Kasumi-1 (cell line): ENCODE measurements at regions not wholly inside any gene's neighbourhood (a gene's known extent, or its start where the extent isn't known, plus 50 kb on each side); places are given as distances from the start of the nearest gene placed in this dataset.
"Not testable (repeated sequence)": the region's sequence is repeated elsewhere in the genome, so short reads cannot be mapped to it uniquely, and the experiment has no call there.

Source experiments
- DNase-seq, 2 experiments: peaks; one replicate each; lab custom pipeline; 2025; lab: John Stamatoyannopoulos, UW

DNA sequence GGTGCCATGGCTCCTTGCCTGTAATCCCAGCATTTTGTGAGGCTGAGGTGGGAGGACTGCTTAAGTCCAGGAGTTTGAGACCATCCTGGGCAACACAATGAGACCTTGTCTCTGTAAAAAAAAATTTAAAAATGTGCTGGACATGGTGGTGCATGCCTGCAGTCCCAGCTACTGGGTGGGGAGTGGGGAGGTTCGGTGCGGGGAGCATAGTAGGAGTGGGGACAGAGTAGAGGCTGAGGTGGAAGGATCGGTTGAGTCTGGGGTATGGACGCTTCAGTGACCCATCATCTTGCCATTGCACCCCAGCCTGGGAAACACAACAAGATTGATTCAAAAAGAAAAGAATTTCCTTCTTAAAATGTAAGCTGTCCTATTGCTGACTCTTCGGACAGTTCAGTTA is 1490.0 kb upstream of the GBE1 start:
- no peak for DNase-seq

DNA sequence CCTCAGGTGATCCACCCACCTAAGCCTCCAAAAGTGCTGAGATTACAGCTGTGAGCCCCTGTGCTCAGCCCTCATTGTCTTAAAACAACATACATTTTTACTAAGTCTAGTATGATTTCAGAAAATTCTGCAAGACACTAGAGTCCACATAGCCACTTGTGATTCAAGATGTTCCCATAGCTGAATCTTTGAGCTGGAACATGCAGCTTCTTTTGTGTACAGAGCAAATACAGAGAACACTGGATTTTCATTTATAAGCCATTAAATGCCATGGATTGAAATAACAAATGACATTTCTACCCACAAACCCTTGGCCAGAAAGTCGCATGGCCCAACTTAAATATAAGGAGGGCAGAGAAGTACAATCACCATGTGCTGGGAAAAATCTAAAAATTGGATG is 1489.2 kb upstream of the GBE1 start:
- DNase-seq: no peak

DNA sequence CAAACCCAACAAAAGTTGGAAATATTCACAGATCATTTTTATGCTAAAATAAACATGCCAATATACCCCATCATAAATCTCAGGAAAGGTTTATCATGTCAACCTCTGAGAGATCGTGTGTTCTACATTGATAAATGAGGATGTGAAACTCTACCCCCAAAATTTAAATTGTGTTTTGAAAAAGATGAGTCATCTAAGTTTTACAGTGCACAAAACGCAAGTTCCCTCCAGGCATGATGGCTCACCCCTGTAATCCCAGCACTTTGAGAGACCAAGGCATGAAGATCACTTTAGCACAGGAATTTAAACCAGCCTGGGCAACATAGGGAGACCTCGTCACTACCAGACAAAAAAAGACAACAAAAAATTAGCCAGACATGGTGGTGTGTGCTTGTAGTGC is 1487.0 kb upstream of the GBE1 start:
- no peak for DNase-seq

DNA sequence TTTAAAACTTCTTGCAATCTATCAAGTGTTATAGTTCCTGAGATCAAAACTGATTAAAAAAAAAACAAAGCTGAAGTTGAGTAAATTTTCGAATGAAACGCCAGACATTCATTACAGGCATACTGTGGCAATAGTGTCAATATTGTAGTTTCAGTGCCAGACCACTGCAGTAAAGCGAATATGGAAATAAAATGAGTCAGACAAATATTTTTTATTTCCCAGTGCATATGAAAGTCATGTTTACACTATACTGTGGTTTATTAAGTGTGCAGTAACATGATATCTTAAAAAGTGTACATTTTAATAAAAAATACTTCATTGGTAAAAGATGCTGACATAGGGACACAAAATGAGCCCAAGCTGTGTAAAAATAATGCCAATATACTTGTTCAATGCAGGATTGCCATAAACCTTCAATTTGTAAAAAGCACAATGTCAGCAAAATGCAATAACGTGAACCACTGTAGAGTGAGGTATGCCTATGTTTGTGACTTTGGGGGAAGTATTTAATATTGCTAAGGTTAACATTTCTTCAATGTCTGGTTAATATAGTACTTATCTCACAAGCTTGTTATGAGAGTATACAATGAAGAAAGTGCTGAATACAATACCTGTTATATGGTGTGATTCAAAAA is 1473.9 kb upstream of the GBE1 start:
- no peak for DNase-seq

DNA sequence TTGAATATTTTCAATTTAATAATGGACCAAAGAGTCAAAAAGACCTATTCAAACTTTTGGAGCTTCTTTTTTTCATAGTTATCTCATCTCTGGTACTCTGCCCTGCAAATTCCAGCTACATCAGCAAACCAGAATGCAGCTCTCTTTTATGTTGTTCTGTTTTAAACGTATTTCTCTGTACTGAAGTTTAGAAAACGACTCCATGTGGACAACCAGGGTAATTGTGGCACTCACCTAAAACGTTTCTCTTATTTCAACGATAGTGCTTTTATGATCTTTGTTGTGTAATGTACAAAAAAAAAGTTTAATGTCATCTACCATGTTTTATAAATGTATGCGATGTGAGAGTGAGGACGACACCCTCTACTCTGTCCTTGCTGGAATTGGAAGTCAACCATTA is 1472.3 kb upstream of the GBE1 start:
- no peak for DNase-seq

DNA sequence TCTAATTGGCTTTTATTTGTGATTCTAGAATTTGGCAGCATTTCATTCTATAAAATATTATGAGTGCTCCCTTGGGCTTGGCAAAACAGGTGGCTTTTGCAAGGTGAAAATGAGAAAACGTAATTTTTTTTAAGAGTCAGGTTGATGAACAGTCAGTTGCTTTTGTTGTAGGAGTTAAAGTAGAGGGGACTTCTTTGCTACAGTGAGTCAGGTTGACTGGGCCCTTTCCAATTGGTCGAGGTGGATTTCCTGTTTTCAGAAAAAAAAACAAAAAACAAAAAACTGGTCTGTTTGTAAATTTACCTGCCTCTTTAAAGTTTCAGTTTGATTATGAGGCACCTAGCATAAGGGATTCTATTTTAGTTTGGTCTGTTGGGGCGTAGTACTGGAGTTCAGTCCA is 1469.4 kb upstream of the GBE1 start:
- no peak for DNase-seq

DNA sequence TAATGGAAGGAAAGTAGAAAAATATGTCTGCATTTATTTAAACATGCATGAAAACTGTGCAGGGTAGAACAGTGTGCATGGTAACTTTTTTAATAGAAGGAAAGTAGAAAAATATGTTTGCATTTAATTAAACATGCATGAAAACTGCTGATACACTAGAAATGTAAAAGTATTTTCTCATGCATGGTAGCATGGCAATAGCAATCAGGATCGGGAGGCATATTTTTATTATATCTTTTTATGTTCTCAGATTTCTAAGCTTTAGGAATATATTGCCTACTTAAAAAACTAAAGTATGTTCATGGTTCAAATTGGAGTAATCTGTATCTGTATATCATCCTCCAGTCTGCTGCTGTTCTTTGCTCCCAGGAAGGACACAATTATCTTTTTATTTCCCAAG is 1468.9 kb upstream of the GBE1 start:
- DNase-seq: no peak

DNA sequence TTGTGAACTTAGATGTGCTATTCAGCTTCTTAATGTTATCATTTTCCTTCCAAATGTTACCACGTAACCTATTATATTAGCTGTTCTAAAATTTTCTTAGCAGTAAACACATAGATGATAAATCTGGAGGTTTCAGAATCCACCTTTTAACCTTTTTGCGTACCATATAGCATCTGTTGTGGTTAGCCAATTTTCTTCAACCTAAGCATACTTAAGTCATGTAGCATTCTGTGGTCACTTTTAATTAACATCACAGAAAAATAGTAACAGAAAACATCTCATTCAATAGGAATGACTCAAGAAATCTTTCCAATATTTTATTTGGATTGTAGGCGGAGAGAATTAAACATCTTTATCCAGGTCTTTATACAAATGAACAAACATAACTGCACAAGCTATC is 1465.3 kb upstream of the GBE1 start:
- no peak for DNase-seq

DNA sequence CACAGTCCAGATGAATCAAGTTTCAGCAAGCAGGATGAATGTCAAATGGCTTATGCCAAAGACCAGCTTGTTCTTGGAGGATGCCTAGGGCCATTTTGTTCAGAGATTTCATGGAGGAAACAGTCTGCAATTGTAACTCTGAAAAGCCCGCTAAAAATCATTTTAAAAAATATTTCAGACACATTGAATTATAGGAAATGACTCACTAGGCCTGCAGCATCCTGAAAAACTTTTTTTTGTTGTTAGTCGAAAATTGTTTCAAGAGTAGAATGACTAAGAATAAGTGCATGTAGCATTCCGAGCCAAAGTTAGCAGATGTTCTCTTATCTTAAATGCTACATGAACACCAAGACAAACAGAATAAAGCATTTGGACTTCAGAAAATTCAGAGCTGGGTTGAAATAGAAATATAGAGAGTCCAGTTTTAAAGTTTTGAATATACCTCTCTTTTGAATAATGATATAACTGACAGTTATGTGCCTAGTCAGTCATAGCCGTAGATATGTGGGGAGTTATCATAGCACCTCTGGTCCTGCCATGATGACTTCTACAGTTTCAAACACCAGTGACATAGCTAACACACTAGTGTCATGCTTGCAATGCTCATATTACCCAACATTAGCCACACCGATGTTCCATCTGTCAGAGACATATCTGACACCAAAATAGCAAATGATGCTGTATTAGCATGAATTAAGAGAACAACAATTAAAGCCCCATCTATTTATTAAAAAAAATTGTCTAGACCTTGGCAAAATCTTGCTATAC is 1462.8 kb upstream of the GBE1 start:
- DNase-seq: no peak

DNA sequence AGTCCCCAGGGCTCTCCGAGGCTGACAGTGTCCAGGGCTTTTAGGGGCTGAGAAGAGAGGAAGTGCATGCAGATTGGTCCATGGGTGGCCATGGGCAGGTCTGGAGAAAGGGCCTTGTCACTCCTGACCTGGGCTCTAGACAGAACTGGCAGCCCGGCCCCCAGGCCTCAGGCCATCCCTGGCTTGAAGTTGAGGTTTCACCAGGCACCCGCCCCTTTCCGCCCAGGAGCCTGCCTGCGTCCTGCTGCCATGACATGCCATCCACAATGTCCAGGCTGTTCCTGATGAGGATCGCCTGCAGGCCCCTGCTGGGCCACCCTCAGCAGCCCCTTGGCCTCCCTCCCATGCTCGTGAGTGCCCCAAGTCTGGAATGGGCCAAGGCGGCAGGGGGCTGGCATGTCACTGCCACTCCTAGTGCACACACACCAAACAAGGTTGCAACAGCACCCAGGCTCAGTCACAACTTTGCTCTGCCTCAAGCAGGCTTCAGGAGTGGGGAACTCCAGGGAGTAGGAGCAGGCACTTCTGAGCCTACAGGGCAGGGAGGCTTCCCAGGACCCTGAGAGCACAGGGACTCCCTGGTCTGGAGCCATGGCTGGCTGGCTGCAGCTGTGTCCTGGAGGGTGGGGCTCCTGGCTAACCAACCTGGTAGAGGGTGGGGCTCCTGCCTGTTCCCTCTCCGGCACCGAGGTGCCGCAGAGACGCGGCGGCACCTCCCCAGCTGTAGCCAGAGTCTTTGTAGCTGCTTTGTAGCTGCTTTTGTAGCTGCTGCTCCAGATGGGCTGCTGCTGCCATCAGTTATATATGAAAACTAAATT is 1457.1 kb upstream of the GBE1 start:
- DNase-seq: no peak

DNA sequence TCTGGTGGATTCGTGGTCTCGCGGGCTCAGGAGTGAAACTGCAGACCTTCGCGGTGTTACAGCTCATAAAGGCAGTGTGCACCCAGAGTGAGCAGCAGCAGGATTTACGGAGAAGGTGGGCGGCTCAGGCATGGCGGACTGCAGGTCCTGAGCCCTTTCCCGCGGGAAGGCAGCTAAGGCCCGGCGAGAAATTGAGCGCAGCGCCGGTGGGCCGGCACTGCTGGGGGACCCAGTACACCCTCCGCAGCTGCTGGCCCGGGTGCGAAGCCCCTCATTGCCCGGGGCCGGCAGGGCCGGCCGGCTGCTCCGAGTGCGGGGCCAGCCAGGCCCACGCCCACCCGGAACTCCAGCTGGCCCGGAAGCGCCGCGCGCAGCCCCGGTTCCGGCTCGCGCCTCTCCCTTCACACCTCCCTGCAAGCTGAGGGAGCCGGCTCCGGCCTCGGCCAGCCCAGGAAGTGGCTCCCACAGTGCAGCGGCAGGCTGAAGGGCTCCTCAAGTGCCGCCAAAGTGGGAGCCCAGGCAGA is 1456.2 kb upstream of the GBE1 start:
- not testable (repeated sequence) for DNase-seq

DNA sequence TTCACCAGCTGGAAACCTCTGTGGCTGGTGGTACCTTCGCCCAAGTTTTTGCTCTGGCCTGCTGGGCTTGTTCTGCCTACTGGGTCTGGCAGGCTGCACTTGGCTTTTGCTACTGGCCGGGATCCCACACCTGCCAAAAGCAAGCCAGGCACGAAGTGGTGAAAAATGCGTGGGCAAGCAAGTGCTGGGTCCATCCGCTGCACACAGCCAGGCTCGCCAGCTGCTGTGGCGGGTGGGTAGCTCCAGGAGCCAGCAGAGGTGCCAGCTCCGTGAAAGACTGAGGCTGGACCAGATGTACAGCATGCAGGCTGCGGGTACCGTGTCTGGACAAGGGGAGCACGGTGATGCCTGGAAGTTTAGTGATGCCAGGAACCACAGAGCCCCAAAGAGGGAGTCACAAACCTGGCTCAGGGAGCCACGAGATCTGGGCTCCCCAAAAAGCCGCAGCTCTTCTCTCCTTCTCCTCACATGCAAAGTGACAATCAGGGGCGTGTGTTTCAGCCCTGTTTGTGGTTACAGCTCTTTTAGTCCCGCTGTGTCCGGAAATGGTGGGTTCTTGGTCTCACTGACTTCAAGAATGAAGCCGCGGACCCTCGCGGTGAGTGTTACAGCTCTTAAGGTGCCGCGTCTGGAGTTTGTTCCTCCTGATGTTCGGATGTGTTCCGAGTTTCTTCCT is 1455.6 kb upstream of the GBE1 start:
- no peak for DNase-seq

DNA sequence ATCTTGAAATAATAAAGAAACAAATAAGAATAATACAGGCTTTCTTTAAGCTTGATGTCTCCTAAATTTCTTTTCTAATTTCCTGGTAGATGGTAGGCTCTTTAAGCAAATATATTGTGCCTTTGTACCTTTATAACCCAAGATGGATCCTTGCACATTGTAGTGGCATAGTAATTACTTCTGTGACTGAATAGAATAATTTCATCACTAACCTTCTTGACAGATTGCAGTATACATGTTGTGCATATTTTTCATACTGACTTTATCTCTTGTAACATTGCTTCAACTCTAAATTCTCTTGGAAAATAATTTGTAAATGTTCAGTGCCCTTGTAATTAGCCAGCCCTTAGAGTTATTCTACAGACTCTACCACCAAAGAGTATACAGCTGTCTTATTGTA is 1433.8 kb upstream of the GBE1 start:
- DNase-seq: no peak

DNA sequence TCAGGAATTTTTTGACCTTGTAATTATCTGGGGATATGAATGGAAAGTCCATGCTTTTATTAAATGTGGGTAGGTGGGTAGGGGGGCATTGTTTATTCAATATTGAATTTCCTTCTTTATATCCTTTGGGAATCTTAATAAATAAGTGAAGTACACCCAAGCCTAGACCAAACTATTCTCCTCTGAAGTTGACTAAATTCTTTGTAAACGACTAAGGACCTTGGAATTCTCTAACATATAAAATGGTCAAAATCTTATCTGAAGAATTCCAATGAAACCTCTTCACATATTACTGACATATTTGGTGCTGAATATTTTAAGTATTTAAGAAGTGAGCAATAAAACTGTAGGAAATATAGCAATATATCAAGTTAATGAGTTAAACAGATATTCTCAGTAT is 1432.1 kb upstream of the GBE1 start:
- DNase-seq: no peak

DNA sequence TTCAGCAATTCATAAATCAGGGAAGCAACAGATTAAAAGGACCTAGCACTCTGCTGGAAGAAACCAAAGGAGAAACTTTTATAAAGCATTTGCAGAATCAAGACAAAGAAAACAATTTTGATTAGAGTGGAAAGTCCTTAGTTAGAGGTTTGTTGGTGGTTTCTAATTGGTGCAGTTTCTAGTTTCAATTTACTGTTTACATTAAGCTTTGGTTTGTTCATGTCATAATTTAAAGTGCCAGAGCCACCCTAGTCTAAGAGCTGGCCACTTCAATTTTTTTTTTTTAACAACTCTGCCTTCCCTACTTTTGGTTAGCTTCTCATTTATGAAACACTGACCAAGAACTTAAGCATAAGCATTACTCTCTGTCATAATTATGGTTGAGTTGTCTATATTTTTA is 1428.2 kb upstream of the GBE1 start:
- DNase-seq: no peak

DNA sequence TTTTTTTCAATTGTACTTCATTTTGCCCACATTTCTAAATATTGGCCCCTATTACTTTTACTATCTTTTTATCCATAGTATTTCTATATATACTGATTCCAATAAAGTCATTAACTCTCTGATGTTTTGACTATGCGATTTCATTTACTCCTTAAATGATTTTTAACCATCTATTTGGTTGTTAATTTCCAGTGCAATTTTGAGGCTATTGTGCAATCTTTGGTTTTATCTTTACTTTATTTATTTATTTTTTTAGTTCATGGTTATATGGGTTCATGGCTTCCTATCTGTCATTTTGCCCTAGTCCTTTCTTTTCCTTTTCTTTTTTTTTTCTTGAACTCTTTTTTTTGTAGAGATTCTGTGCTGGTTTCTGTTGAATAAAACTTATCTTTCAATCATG is 1408.0 kb upstream of the GBE1 start:
- no peak for DNase-seq

DNA sequence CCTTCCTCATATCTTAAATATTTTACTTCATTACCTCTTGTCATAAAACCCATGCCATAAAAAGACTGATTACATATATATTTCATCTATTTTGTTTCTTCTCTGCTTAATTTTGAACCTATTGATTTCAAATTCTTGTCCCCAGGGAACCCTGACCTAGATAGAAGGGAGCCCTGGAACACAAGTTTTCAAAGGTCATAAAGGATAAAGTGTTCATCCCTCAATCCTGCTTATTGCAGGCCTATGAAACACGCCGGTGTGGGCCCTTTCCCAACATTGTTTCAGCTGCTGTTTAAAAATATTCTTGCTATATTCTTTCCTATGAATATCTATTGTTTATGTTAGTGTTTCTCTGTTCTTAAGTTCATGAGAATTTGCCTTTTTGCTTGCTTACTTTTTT is 1389.5 kb upstream of the GBE1 start:
- DNase-seq: no peak

DNA sequence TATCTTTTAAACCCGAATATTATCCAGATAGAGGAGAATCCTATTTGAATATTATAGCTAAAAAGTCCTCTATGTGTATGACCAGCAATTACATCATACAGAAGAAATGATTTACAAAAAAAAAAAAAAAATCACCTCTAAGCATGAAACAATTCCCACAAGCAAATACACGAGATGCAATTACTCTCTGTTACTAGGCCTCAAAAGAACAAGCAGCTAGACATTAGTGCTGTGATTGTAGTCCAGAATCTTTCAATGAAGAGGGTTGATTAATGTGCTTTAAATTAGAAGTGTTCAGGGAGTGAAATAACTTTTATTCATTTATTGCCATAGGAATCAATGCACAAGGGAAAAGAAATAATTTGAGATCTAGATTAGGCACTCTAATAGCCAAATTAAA is 1379.5 kb upstream of the GBE1 start:
- DNase-seq: no peak

DNA sequence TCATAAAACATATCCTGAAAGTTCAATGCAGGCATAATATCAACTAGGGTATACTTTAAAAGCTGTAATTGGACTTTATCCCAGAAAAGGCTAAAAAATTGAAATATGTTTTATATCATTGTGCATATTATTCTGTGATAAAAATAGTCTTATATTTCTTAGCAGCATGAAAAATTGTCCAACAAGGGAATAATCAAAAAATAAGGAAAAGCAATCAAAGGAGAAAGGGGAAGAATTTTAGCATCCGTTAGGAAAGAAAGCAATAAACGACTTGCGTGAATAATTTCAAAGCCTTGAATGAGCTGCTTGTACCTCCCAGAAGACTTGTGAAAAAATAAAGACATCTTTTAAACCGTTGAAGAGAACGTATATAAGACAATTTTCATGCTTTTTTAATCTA is 1369.8 kb upstream of the GBE1 start:
- no peak for DNase-seq

DNA sequence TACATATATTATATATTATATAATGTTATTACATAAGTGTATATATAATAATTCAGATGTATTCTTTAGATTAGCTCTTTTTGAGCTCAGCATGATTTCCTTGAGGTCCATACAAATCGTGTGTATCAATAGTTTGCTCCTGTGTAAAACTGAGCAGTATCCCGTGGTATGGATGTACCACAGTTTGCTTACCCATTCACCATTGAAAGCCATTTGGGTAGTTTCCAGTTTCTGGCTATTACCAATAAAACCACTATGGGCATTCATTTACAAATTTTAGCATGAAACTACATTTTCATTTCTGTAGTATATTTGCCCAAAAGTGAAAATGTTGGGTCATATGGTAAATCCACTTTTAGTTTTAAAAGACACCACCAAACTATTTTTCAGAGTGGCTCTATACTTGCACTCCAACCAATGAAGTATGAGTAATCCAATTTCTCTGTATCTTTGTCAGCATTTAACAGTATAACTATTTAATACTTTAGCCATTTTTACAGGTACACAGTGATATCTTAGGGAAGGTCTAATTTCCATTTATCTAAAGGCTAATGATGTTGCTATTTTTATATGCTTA is 1361.4 kb upstream of the GBE1 start:
- DNase-seq: no peak

DNA sequence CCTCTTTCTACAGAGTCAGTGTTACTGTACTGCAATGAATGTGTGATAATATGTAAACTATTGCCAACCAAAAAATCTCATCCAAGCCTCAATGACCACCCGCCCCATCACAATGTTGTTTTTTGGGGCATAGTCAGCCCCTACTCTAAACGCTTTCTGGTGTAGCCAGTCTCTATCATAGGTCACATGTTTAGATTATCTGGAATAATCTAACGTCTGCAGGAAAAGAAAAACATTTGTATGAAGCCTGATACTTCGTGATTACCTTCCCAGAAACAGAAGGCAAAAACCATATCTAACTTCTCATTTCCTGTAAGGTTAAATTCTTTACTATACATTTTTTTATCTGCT is 1331.8 kb upstream of the GBE1 start:
- no peak for DNase-seq
